ENCODE measurements at regions not wholly inside any gene's neighbourhood (a gene's known extent, or its start where the extent isn't known, plus 50 kb on each side); places are given as distances from the start of the nearest gene placed in this dataset.

GRCh38 chr2:65869296-65869695, 436.9 kb upstream of the SPRED2 start:
- Histone ChIP-seq H2AK5ac (ENCODE audit: low read depth, low read length) (no peak overlapping the region), H3K9me3 (ENCODE audit: insufficient read depth in 2 of 2, low read depth in 1 of 2, low read length in 1 of 2) (no peaks in the 10 kb centered on the region), H3K27me3 (replicated peaks in 1 of 4; ENCODE audit: control insufficient read depth in 3 of 4, extremely low read depth in 1 of 4, insufficient read depth in 3 of 4, low read length in 3 of 4) (no peaks in the 10 kb centered on the region), H3K4me3 (ENCODE audit: extremely low read depth in 1 of 4, insufficient read depth in 2 of 4, low read depth in 3 of 4, low read length in 4 of 4) (no peak overlapping the region), H2BK5ac (ENCODE audit: low read depth, low read length) (no peak overlapping the region), H3K4me2 (ENCODE audit: insufficient read depth in 1 of 2, low read depth in 2 of 2, low read length in 2 of 2) (no peak overlapping the region), H3K18ac (ENCODE audit: extremely low read depth, low read length) (no peak overlapping the region), H3K27ac (ENCODE audit: low read depth, low read length) (no peak overlapping the region), H3K4me1 (replicated peaks in 1 of 4; ENCODE audit: control insufficient read depth in 3 of 4, insufficient read depth in 4 of 4, low read length in 3 of 4) (peaks cover 0 to 5% (median 1%) of the 10 kb centered on the region in 4 experiments; a peak in 2 of 7 replicates), H3K9ac (replicated peaks in 1 of 4; ENCODE audit: extremely low read depth in 1 of 4, low read depth in 3 of 4, low read length in 3 of 4) (no peak overlapping the region), H2BK120ac (replicated peaks; ENCODE audit: low read depth, low read length) (no peak overlapping the region), H3K56ac (replicated peaks; ENCODE audit: insufficient read length, low read depth, low read length) (no peak overlapping the region), H4K20me1 (replicated peaks in 1 of 2; ENCODE audit: control insufficient read depth in 1 of 2, insufficient read depth in 2 of 2, low read length in 2 of 2) (no peaks in the 10 kb centered on the region), H2BK15ac (ENCODE audit: low read length) (no peak overlapping the region), H3K79me2 (ENCODE audit: control insufficient read depth in 1 of 2, insufficient read depth in 2 of 2, low read length in 2 of 2) (no peaks in the 10 kb centered on the region), H4K91ac (replicated peaks; ENCODE audit: insufficient read length, low read length) (no peak overlapping the region), H4K5ac (ENCODE audit: insufficient read length, low read depth, low read length) (no peak overlapping the region), H3K23ac (ENCODE audit: insufficient read length) (no peak overlapping the region), H2AFZ (ENCODE audit: low read length) (no peak overlapping the region), H4K8ac (ENCODE audit: extremely low read depth, insufficient read depth, low read length) (no peak overlapping the region), H2BK20ac (ENCODE audit: low read length) (no peak overlapping the region), H3K79me1 (ENCODE audit: low read depth, low read length) (no peaks in the 10 kb centered on the region), H2BK12ac (ENCODE audit: low read depth, low read length) (no peak overlapping the region), H3K36me3 (ENCODE audit: control insufficient read depth in 2 of 4, insufficient read depth in 4 of 4, low read length in 3 of 4) (no peaks in the 10 kb centered on the region), H3K4ac (replicated peaks; ENCODE audit: insufficient read length, low read depth, low read length) (no peak overlapping the region), H3K23me2 (ENCODE audit: low read depth, low read length) (no peaks in the 10 kb centered on the region; the same call in 1 of the 2 replicates), H3K14ac (ENCODE audit: insufficient read length) (no peak overlapping the region)
- no peak for TF ChIP-seq KDM5A (IDR thresholded peaks at IDR 0.05; ENCODE audit: low read length)
- TF ChIP-seq BRCA1 (IDR thresholded peaks at IDR 0.05; ENCODE audit: low read depth, low read length), result no peak
- no peak for TF ChIP-seq SIRT6 (IDR thresholded peaks at IDR 0.05; ENCODE audit: low read length)
- no peak for TF ChIP-seq POU5F1 (IDR thresholded peaks at IDR 0.05; ENCODE audit: low read depth, low read length)
- no peak for TF ChIP-seq SIX5 (IDR thresholded peaks at IDR 0.05; ENCODE audit: low read depth, low read length)
- TF ChIP-seq TAF1 (IDR thresholded peaks at IDR 0.05; ENCODE audit: low read depth, low read length), result no peak
- FAIRE-seq (no peak), DNase-seq (ENCODE audit: low read depth in 1 of 2, low spot score in 2 of 2) (no peak)
- CTCF ChIA-PET (ENCODE audit: partially characterized antibody), result interaction anchor here (0.8 to 1.3 kb wide), 2 partner anchors 25 to 105 kb away, joined by 3 to 5 read pairs; no protein-coding TSS in a partner anchor
- 76% methylated on average over 5 of the region's 5 CpGs; no CpG with 5 or more reads in 1 of the 2 experiments for WGBS, 2 experiments (ENCODE audit: extremely low coverage in 1 of 2, insufficient coverage in 1 of 2, insufficient read length in 1 of 2, insufficient replicate concordance in 2 of 2, low coverage in 1 of 2, low lambda C conversion rate in 2 of 2, missing lambda C conversion rate in 1 of 2)
- POLR2A ChIA-PET (ENCODE audit: partially characterized antibody), result no interaction called here
